ENCODE measurements at regions not wholly inside any gene's neighbourhood (a gene's known extent, or its start where the extent isn't known, plus 50 kb on each side); places are given as distances from the start of the nearest gene placed in this dataset.

DNA sequence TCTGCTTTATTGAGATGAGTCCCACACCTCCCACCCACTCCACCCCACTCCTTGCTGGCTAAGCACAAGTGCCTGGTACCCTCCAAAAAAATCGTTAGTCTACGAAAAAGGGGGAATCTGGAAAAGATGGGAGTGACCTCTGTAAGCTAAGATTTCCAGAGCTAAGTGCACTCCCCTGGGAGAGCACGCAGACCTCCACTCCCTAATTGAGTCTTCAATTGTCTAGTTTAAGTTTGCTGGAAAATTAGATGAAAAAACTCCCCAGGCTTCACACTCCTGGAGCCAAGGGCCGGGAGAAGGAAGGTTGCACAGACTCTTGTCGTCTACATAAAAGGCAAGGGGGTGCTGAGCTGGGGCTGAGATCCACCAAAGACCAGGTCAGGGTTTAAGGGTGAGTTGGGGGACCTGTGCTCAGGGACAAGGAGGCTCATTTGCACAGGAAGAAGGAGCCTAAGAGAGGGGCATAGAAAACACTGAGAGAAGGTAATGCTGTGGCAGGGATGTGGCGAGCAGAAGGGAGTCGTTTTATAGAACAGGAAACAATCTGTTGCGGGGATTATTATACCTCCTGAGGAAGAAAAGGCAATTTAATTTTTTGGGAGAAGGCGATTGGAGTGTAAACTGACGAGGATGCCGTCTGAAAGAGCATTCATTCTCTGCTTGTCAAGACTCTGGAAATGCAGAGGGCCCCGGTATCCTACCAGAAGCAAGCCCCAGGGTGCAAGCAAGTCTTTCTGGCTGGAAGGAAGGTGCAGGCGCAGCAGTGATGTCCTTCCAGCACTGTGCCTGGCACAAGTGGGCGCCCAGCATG is 126.5 kb upstream of the DLG1 start:
- peak overlapping the region; percentile 61 for H3K27ac Mint-ChIP-seq (ENCODE audit: unreplicated experiment)
- peaks cover 22% of the 10 kb centered on the region for H3K4me1 Mint-ChIP-seq (ENCODE audit: low read depth, unreplicated experiment)
- H3K9me3 ChIP-seq: no peaks in the 10 kb centered on the region
- no peaks in the 10 kb centered on the region for H3K9me3 Mint-ChIP-seq (ENCODE audit: unreplicated experiment)
- DNase-seq: no peak
- TF ChIP-seq, protein P1, sequence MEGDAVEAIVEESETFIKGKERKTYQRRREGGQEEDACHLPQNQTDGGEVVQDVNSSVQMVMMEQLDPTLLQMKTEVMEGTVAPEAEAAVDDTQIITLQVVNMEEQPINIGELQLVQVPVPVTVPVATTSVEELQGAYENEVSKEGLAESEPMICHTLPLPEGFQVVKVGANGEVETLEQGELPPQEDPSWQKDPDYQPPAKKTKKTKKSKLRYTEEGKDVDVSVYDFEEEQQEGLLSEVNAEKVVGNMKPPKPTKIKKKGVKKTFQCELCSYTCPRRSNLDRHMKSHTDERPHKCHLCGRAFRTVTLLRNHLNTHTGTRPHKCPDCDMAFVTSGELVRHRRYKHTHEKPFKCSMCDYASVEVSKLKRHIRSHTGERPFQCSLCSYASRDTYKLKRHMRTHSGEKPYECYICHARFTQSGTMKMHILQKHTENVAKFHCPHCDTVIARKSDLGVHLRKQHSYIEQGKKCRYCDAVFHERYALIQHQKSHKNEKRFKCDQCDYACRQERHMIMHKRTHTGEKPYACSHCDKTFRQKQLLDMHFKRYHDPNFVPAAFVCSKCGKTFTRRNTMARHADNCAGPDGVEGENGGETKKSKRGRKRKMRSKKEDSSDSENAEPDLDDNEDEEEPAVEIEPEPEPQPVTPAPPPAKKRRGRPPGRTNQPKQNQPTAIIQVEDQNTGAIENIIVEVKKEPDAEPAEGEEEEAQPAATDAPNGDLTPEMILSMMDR (IDR thresholded peaks at IDR 0.05; ENCODE audit: insufficient read depth in 1 of 2, low read depth in 1 of 2, low read length in 1 of 2, severe bottlenecking in 1 of 2, unreplicated experiment in 1 of 2): no peak
- H3K36me3 ChIP-seq (ENCODE audit: control insufficient read depth, insufficient read depth, low read length): no peaks in the 10 kb centered on the region
- peaks cover 27% of the 10 kb centered on the region for H3K4me1 ChIP-seq
- POLR2A ChIA-PET: no interaction called here
- intact Hi-C loops (cut with micrococcal nuclease; ENCODE audit: unreplicated experiment): no loop called here
- H3K36me3 Mint-ChIP-seq (ENCODE audit: insufficient read depth, unreplicated experiment): no peaks in the 10 kb centered on the region
- no peak overlapping the region for H3K4me3 ChIP-seq (ENCODE audit: low read depth, low read length)
- BruUV-seq (replicated peaks): no TSS peak
- no peaks in the 10 kb centered on the region for H3K27me3 Mint-ChIP-seq (ENCODE audit: insufficient read depth, unreplicated experiment)
- no peak overlapping the region for H3K4me3 Mint-ChIP-seq (ENCODE audit: unreplicated experiment)
- H3K27me3 ChIP-seq (replicated peaks; ENCODE audit: control insufficient read depth, insufficient read depth, low read length): no peaks in the 10 kb centered on the region
- CTCF ChIA-PET: no interaction called here

DNA sequence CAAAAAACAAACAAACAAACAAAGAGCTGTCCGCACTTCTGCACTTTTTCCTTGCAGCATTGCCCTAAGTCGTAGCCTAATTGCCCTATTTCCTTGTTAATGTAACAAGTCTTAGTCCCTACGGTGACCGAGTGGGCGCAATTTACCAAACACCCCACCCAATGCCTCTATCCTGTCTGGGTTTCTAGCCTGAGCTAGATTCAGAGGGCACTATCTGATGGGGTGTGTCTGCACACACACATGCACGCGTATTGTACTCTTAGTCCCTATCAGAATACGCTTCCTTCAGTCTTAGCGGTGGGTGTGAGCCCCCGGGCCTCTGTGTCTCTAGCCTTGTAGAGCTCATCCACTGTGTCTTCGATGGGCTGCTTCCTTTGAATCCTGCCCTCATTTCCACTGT is 125.9 kb upstream of the DLG1 start:
- Mint-ChIP-seq H3K9me3 (ENCODE audit: unreplicated experiment) (no peaks in the 10 kb centered on the region), H3K27ac (ENCODE audit: unreplicated experiment) (no peak overlapping the region), H3K36me3 (ENCODE audit: insufficient read depth, unreplicated experiment) (no peaks in the 10 kb centered on the region), H3K27me3 (ENCODE audit: insufficient read depth, unreplicated experiment) (no peaks in the 10 kb centered on the region), H3K4me3 (ENCODE audit: unreplicated experiment) (no peak overlapping the region), H3K4me1 (ENCODE audit: low read depth, unreplicated experiment) (peaks cover 22% of the 10 kb centered on the region)
- H3K4me3 ChIP-seq (ENCODE audit: low read depth, low read length): no peak overlapping the region
- TF ChIP-seq, protein P1 (IDR thresholded peaks at IDR 0.05; ENCODE audit: insufficient read depth in 1 of 2, low read depth in 1 of 2, low read length in 1 of 2, severe bottlenecking in 1 of 2, unreplicated experiment in 1 of 2): no peak
- no peaks in the 10 kb centered on the region for H3K36me3 ChIP-seq (ENCODE audit: control insufficient read depth, insufficient read depth, low read length)
- H3K9me3 ChIP-seq: no peaks in the 10 kb centered on the region
- no peak for DNase-seq
- intact Hi-C loops (cut with micrococcal nuclease; ENCODE audit: unreplicated experiment): no loop called here
- no TSS peak for BruUV-seq (replicated peaks)
- H3K4me1 ChIP-seq: peaks cover 22% of the 10 kb centered on the region
- no peaks in the 10 kb centered on the region for H3K27me3 ChIP-seq (replicated peaks; ENCODE audit: control insufficient read depth, insufficient read depth, low read length)
- ChIA-PET POLR2A (no interaction called here), CTCF (no interaction called here)

DNA sequence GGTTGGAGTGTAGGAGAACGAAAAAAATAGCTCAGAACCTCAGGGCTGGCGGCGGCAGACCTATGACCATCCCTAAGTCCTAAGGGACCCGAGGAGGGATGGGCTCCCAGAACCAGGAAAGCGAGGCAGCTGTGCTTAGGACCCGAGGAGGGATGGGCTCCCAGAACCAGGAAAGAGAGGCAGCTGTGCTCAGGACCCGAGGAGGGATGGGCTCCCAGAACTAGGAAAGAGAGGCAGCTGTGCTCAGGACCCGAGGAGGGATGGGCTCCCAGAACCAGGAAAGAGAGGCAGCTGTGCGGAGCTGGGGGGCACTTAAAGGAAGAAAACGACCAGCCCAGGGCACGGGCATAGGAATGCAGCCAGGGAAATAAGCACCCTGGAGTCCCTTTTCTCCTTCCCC is 125.0 kb upstream of the DLG1 start:
- DNase-seq: no peak
- BruUV-seq (replicated peaks): no TSS peak
- TF ChIP-seq, protein P1 (IDR thresholded peaks at IDR 0.05; ENCODE audit: insufficient read depth in 1 of 2, low read depth in 1 of 2, low read length in 1 of 2, severe bottlenecking in 1 of 2, unreplicated experiment in 1 of 2): no peak
- Histone ChIP-seq H3K9me3 (no peaks in the 10 kb centered on the region), H3K4me3 (ENCODE audit: low read depth, low read length) (no peak overlapping the region), H3K27me3 (replicated peaks; ENCODE audit: control insufficient read depth, insufficient read depth, low read length) (no peaks in the 10 kb centered on the region), H3K4me1 (peaks cover 13% of the 10 kb centered on the region), H3K36me3 (ENCODE audit: control insufficient read depth, insufficient read depth, low read length) (no peaks in the 10 kb centered on the region)
- intact Hi-C loops (cut with micrococcal nuclease; ENCODE audit: unreplicated experiment): no loop called here
- peaks cover 14% of the 10 kb centered on the region for H3K4me1 Mint-ChIP-seq (ENCODE audit: low read depth, unreplicated experiment)
- H3K9me3 Mint-ChIP-seq (ENCODE audit: unreplicated experiment): no peaks in the 10 kb centered on the region
- CTCF ChIA-PET: interaction anchor here (0.6 kb wide), 1 partner anchor 61 kb away, joined by 3 read pairs; no protein-coding TSS in a partner anchor
- no peaks in the 10 kb centered on the region for H3K36me3 Mint-ChIP-seq (ENCODE audit: insufficient read depth, unreplicated experiment)
- POLR2A ChIA-PET: interaction anchor here (0.5 kb wide), 1 partner anchor 174 kb away, joined by 3 read pairs; no protein-coding TSS in a partner anchor
- no peak overlapping the region for H3K27ac Mint-ChIP-seq (ENCODE audit: unreplicated experiment)
- H3K27me3 Mint-ChIP-seq (ENCODE audit: insufficient read depth, unreplicated experiment): no peaks in the 10 kb centered on the region
- no peak overlapping the region for H3K4me3 Mint-ChIP-seq (ENCODE audit: unreplicated experiment)

Measured in Caco-2 (cell line).